NCI-H345 (cell line): ENCODE measurements at regions not wholly inside any gene's neighbourhood (a gene's known extent, or its start where the extent isn't known, plus 50 kb on each side); places are given as distances from the start of the nearest gene placed in this dataset.
"Not testable (repeated sequence)": the region's sequence is repeated elsewhere in the genome, so short reads cannot be mapped to it uniquely, and the experiment has no call there.

Source experiments
- DNase-seq: peaks from one replicate; lab custom pipeline; 2025; lab: John Stamatoyannopoulos, UW

- no peak for DNase-seq
Observed at GRCh38 chr3:124364317-124365020, 365.8 kb upstream of the UMPS start.

GRCh38 chr3:124366655-124367054, 363.6 kb upstream of the UMPS start:
- not testable (repeated sequence) for DNase-seq

- DNase-seq = no peak
Observed at GRCh38 chr3:124372775-124373174, 357.5 kb upstream of the UMPS start.

- DNase-seq = no peak
Observed at GRCh38 chr3:124373524-124373923, 356.7 kb upstream of the UMPS start.

- DNase-seq = no peak
Observed at GRCh38 chr3:124374583-124374982, 355.7 kb upstream of the UMPS start.

DNA sequence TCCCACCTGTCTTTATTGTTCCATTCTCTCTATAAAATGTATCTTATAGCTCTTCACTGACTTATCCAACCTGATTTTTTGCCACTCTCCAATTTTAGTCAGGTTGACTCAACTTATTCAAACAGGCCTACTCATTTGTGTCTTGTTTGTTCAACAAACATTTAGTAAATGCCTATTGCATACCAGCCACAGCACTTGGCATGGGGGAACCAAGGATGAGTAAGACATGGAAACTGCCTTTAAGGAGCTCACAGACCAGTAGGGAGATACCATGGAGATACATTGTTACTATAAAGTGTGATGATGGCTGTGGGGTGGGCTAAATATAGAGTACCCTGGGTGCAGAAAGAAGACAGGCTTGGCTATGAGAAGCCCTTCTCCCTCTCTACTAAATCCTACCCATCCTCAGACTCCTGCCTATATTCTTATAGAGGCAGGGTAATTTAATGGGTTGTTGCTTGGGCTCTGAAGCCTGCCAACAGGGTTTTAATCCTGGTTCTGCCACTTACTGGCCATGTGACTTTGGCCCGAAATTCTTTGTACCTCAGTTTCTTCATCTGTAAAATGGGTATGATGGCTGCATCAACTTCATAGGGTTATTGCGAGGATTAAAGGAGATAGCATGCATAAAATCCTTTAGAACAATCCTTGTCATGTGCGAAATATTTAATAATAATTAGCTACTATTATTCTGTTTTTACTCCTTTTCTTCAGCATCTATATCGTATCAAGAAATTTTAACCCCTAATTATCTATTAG, 348.5 kb upstream of the UMPS start:
- DNase-seq = no peak

DNA sequence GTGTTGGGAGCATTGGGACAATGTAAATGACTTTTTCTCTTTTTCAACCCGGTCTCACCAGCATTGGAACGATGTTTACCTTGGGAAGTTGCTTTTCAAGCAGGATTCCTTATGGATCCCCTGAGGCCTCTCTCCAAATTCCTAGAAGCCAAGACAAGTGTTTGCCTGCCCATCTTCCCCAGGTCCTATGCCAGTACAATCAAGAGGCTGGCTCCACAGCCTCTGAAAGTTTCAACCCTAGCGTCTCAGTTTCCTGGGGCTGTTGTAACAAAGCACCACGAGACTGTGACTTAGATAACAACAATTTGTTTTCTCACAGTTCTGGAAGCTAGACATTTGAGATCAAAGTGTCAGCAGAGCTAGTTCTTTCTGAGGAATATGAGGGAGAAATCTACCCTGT, 347.2 kb upstream of the UMPS start:
- DNase-seq = no peak

DNA sequence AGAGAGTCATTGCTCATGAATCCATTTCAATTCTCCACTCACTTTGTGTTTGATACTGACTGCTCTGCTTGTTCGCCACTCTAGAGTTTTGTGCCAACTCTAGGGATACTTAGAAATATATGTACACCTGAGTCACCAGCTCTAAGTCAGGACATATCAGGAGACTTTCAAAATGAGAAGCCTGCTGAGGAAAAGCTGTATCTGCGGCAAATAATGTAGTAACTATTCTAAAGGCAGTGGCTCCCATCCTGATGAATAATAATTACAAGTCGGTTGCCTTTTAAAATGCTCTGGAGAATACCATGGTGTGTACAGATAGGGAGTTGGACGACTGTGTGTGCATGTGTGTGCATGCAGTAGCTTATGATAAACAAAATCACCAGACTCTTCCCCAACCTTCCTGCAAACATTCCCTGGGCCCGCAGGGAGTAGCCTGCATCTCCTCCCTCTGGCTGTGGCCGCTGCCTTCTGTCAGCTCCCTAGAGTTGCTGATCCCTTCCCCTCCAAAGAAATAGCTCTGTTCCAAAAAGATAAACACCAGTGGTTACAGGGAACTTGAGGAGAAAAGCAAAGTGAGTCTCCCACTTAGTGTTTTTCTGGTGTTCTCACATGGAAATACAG, 346.3 kb upstream of the UMPS start:
- no peak for DNase-seq

GRCh38 chr3:124384527-124384926, 345.7 kb upstream of the UMPS start:
- DNase-seq = no peak

DNA sequence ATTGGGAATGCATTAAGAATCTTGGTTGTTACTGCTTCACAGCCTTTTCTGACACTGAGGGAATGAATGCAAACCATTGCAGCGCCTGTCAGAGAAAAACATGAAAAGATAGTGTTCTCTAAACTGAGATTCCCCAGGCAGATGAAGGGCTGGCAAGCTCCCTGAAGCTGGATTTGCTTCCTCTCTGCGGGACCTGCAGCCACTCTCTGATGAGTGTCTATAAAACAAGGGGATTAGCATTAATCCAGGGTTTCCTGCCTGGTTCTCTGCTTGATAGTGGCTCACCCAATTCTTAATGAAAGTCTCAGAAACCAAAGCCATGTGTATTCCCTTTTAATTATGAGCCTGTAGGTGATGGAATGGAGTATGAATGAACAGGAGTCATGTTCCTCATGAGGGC, 344.3 kb upstream of the UMPS start:
- no peak for DNase-seq

- DNase-seq = no peak
Observed at GRCh38 chr3:124386996-124387595, 343.2 kb upstream of the UMPS start.

DNA sequence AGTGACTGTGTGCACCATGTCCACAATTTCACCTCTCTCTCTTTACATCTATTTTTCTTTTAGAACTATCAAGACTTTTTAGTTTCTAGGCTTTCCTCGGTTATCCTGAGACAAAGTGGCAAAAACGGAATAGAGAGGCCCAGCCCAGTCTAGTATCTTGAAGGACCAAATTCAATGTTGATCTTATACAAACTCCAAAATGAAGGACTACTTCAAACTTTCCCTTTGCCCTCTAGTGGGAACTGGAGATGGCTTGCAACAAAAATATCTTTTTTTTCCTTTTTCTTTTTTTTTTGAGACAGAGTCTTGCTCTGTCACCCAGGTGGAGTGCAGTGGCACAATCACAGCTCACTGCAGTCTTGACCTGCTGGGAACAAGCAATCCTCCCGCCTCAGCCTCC, 338.5 kb upstream of the UMPS start:
- no peak for DNase-seq

DNA sequence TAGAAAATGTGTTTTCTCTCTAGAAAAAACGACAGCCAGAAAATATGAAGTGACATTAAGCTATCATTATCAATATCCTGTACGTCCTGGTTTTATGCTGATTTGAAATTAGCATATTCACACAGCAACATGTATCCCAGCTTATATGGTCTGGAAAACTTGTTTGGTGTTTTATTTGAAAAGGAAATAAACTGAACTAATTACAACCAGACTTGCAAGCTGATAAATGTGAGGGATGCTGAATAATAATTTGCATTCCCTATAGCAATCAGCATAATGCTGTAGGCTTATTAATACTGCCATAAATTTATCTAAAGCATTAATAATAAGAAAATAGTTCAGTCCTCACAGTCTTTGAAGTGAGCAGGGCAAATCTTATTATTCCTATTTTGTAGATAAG, 336.9 kb upstream of the UMPS start:
- no peak for DNase-seq

- DNase-seq = no peak
Observed at GRCh38 chr3:124395162-124395561, 335.1 kb upstream of the UMPS start.

DNA sequence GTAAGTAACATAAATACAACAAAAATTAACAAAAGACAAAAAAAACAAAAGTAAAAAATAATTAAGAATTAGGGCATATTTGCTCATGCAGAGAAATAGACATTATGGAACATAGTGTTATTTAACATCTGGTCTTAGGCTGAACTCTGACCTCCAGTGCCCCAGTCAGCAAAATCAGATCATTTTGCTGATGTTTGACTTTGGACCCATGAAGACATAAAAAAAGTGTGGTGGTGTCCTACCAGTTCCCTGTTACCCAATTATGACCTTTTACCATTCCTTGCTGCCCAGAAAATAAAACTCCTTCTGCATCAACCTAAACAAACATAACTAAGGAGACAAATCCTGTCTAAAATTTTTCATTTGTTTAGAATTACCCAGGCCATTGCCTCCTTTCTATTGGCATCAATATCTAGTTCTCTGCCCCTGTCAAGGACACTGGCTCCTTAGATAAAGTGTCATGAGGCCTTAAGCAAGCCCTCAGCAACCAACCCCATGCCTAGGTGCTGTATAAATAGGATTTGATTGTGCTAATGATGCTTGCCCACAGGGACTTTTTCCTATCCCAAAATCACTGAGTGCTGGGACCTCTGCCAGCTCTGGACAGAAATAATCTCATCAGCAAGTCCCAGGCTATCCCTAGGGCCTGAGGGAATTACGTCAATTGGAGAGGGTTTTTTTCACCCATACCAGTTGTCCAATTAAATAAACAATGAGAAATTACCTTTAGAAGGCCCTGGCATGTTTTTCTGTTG, 334.5 kb upstream of the UMPS start:
- no peak for DNase-seq

DNA sequence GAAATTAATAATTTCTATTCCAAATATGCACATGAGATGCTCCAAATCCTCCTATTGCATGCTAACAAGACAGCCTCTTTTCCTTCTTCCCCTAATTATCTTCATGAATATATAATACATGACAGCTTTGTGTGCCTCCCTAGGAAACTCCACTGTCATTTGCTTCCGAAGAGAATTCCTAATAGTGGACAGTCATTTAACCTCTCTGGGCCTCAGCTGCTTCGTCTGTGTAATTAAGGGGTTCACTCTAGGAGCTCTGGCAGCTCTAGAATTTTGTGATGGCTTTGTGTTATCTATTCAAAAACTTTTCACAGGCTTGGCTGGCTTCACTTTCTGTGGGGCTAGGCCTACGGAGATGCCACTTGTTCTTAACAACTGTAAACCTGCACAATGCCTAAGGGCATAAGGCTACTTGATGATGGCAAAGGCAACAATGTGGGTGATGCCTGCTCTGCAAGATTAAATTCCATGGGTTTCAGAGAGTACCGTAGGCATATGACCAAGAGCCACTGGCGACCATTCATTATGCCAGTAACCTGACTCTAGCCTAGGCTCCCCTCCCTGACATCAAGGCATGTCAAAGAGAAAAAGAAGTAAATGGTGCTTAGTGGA, 333.8 kb upstream of the UMPS start:
- DNase-seq = no peak

DNA sequence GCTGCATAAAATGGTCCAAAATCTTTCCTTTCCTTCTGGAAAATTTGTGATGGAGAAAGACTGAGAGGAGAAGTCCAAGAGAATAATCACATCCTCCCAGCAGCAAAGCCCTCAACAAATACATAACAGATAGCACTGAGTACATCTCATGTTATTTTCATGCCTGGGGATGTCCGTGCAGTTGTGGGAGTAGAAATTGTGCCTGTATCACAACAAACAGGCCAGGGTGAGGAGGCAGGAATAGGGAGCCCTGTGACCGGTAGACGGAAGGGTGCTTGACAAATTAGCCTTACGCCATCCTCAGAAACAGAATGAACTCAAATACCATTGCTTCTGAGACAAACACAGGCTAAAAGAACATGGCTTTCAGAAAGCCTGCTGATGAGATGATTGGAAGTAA, 333.2 kb upstream of the UMPS start:
- DNase-seq = no peak

GRCh38 chr3:124398594-124398993, 331.7 kb upstream of the UMPS start:
- DNase-seq = no peak

- no peak for DNase-seq
Observed at GRCh38 chr3:124401843-124402242, 328.4 kb upstream of the UMPS start.

DNA sequence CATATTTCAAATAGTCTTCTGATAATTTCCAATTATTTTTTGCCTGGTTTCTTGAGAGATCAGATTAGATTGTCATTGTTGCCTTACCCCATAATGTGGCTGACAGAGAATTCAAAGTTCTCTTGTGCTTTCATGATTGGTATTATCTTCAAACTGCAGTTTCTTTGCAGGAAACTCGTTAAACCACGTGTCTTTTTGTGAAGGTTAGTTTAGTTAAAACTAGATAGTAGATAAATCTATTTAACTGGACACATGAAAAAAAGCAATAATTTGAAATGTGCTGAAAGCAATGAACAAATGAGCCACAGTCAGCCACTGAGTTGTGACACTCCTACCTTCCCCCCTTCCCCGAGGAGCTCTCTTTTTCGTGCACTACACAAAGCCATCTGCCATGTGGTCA, 327.5 kb upstream of the UMPS start:
- DNase-seq = no peak

DNA sequence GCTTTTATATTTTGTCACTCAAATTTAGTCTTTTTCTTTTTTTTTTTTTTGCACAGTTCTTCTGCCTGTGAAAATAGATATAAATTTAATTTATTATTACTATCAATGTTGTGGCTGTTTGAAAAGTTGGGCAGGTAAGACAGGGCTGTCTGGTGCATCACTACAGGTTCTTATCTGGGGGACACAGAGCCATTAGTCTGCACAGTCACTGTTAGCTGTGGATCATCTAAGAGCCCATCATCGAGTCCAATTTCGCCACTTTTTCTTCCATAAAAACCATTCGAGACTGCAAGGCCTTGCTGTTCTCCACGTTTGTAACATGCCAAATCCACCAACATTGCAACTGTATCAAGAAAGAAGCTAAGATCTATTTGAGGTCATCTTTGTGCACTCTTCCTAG, 325.6 kb upstream of the UMPS start:
- no peak for DNase-seq

GRCh38 chr3:124407260-124407659, 323.0 kb upstream of the UMPS start:
- DNase-seq = no peak
